HG03460 (cell line): ENCODE measurements at regions not wholly inside any gene's neighbourhood (a gene's known extent, or its start where the extent isn't known, plus 50 kb on each side); places are given as distances from the start of the nearest gene placed in this dataset.
"Not testable (repeated sequence)": the region's sequence is repeated elsewhere in the genome, so short reads cannot be mapped to it uniquely, and the experiment has no call there.

Experiments used
- ATAC-seq: cut with Tn5 transposase; IDR thresholded peaks from one replicate; pipeline ENCODE4 v1.9.1; 2021; ENCODE audit not compliant: unreplicated experiment

GRCh38 chr4:93888308-93888707 is 59.8 kb downstream of the ATOH1 start:
- ATAC-seq = no peak

GRCh38 chr4:93888768-93889167 is 60.2 kb downstream of the ATOH1 start:
- no peak for ATAC-seq

- no peak for ATAC-seq
Observed at GRCh38 chr4:93891244-93891643, 62.7 kb downstream of the ATOH1 start.

- no peak for ATAC-seq
Observed at GRCh38 chr4:93894995-93895394, 66.4 kb downstream of the ATOH1 start.

GRCh38 chr4:93896516-93896915 is 68.0 kb downstream of the ATOH1 start:
- ATAC-seq = no peak

- ATAC-seq = no peak
Observed at GRCh38 chr4:93897559-93897958, 69.0 kb downstream of the ATOH1 start.

GRCh38 chr4:93908778-93909177 is 80.2 kb downstream of the ATOH1 start:
- ATAC-seq = no peak

GRCh38 chr4:93911671-93912070 is 83.1 kb downstream of the ATOH1 start:
- ATAC-seq = no peak

GRCh38 chr4:93912146-93912545 is 83.6 kb downstream of the ATOH1 start:
- no peak for ATAC-seq

GRCh38 chr4:93918856-93919255 is 90.3 kb downstream of the ATOH1 start:
- ATAC-seq = no peak

- not testable (repeated sequence) for ATAC-seq
Observed at GRCh38 chr4:93923570-93923969, 95.0 kb downstream of the ATOH1 start.

GRCh38 chr4:93947286-93947685 is 118.7 kb downstream of the ATOH1 start:
- ATAC-seq = no peak

- not testable (repeated sequence) for ATAC-seq
Observed at GRCh38 chr4:93950239-93950638, 121.7 kb downstream of the ATOH1 start.

- ATAC-seq = no peak
Observed at GRCh38 chr4:93957186-93957585, 128.6 kb downstream of the ATOH1 start.

- no peak for ATAC-seq
Observed at GRCh38 chr4:93960450-93960849, 131.9 kb downstream of the ATOH1 start.

GRCh38 chr4:93960916-93961315 is 132.4 kb downstream of the ATOH1 start:
- ATAC-seq = no peak

GRCh38 chr4:93981594-93981993 is 153.0 kb downstream of the ATOH1 start:
- no peak for ATAC-seq

- no peak for ATAC-seq
Observed at GRCh38 chr4:93982255-93982654, 153.7 kb downstream of the ATOH1 start.

GRCh38 chr4:93983140-93983539 is 154.6 kb downstream of the ATOH1 start:
- ATAC-seq = peak; percentile 91

GRCh38 chr4:93994175-93994994 is 165.8 kb downstream of the ATOH1 start:
- ATAC-seq = no peak

GRCh38 chr4:93996895-93997294 is 168.3 kb downstream of the ATOH1 start:
- ATAC-seq = no peak

- ATAC-seq = no peak
Observed at GRCh38 chr4:94000559-94000958, 172.0 kb downstream of the ATOH1 start.

GRCh38 chr4:94006932-94007331 is 178.4 kb downstream of the ATOH1 start:
- no peak for ATAC-seq
